Posterior cingulate gyrus (tissue), 11 donors: ENCODE measurements at regions not wholly inside any gene's neighbourhood (a gene's known extent, or its start where the extent isn't known, plus 50 kb on each side); places are given as distances from the start of the nearest gene placed in this dataset.

Source experiments
- DNase-seq, 10 donors: peaks; one replicate each; pipeline versions ENCODE4 v3.0.0 to v3.0.0-alpha.2; 2020 to 2021; ENCODE audit warnings: mixed read lengths in 3 of 10
- intact Hi-C: fragments of 100-400 bp; cut with DNase I; formaldehyde crosslinking; loops from one replicate; pipeline ENCODE4 v1.15.1; 2023

- DNase-seq = no peak
These were observed 232.4 kb downstream of the POSTN start for GRCh38 chr13:37366044-37366770.

GRCh38 chr13:37365496-37365895, 233.1 kb downstream of the POSTN start:
- intact Hi-C loops = no loop called here
- DNase-seq = no peak

More at GRCh38 chr13:37366044-37366770, 232.4 kb downstream of the POSTN start:
- intact Hi-C loops = no loop called here

DNA sequence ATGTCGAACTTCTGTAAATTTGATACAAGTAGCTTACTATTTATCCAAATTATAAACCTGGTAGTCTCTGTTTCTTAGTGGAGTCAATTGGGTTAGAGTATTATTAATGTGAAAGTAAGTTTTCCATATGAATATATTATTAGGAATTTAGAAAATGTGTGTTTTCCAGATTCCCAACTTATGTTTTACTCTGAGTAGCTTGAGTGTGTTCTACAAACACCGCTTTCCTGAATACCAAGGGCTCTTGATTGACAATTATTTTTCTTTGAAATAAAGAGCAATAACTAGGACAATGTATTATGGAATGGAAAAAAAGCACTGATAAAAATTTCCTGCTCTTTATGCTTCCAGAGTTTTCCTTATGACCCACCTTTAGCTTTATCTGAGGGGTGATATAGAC, 233.6 kb downstream of the POSTN start:
- DNase-seq = no peak
- intact Hi-C loops = no loop called here

GRCh38 chr13:37364007-37364406, 234.6 kb downstream of the POSTN start:
- intact Hi-C loops = no loop called here

GRCh38 chr13:37361608-37362007, 237.0 kb downstream of the POSTN start:
- intact Hi-C loops = no loop called here
- no peak for DNase-seq

More at GRCh38 chr13:37364007-37364406, 234.6 kb downstream of the POSTN start:
- DNase-seq = no peak

- intact Hi-C loops = no loop called here
- DNase-seq = no peak
These were observed 238.0 kb downstream of the POSTN start for GRCh38 chr13:37360556-37360955.

DNA sequence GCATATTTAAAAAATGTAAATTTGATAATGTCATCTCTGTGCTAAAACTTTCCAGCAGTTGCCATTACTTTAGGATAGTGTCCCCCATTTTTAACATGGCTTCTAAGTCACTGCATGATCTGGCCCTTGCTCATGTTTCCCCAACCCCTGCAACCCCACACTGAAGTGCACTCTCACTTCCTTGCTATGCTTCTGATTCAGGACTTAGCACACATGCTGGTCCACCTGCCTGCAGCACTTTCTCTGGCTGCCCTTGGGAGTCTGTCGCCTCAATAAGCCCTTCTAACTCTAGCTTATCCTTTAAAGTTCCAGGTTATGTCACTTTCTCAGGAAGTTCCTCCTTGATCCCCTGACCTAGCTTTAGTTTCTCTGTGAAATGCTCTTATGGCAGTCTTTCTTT, 241.0 kb downstream of the POSTN start:
- no peak for DNase-seq
- intact Hi-C loops = no loop called here

DNA sequence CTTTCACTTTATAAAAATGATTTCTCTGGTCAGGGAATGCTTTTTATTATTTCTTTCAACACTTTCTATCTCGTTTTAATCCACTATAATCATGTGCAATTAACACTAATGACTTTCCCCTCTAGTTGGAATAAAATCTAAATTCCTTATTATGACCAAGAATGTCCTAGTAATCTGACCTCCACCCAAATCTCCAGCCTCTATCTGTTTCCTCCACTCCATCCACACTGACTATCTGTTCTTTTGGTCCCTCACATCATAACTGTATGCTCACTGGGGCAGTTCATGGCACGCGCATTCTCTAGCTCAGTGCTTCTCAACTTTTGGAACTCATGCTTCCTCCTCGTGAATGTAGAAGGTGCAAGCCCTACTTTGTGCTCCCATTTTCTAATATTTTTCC, 244.7 kb downstream of the POSTN start:
- intact Hi-C loops = no loop called here
- no peak for DNase-seq

DNA sequence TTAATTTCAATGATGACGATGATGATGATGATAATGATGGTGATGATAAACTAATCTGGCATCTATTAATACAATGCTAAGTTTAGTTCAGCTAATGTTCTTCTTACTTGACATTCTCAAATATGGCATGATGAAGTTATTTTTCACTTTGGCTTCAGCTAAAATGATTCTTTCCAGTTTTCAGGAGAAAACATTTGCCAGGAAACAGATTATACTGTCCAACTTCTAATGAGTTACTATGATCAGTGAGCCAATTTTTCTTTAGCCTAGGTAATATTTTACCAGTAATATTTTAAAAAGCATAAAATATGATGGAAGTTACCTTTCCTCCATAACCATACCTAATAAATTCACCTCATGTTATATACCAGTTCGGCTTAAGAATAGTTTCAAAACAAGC, 245.7 kb upstream of the CSNK1A1L start:
- intact Hi-C loops = no loop called here
- no peak for DNase-seq

GRCh38 chr13:37349916-37350315, 244.5 kb upstream of the CSNK1A1L start:
- intact Hi-C loops = no loop called here
- DNase-seq = no peak

DNA sequence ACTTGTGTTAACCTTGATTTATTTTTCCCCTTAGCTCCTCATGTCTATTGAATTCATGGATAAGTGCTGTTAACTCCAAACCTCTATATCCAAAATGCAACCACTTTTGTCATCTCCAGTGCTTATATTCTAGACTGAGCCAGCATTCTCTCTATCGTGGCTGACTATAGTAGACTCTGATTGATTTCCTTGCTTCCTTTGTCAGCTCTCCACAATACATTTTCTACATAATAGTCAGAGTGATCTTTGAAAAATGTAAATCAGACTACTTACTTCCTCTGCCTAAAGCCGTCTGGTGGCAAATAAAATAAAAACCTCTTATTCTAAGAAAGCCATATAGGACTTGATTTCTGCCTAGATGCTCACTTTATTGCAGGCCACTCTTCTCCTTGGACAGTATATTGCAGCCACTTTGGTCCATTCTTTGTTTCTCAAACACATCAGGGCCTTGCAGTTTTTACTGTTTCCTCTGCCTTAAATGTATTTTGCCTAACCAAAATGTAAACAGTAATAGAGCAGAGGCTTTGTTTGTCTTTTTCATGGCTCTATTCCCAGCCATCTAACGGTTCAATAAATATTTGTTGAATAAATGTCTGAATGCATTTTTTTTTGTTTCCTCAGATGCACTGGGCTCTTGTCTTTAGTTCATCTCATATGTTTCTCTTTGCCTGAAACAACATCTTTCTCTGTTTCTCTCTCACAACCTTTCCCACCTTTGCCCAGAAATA, 243.6 kb upstream of the CSNK1A1L start:
- intact Hi-C loops = no loop called here

DNA sequence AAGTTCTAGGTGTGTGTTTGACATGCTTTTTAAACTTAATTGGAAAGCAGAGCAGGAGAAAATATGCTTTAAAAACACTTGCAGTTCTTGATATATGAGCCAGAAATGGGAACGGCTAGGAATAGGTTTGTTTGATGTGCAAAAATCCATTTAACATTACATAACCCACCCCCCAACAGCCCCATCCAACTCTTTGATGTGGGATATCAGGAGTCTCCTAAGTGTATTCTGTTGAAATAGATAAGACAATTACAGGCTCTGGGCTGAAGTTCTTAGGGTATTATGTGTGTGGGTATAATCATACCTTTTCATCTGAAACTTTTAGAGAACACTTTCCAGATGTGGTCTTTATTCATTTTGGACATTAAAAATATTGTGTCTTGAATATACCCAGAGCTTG, 240.4 kb upstream of the CSNK1A1L start:
- no peak for DNase-seq
- intact Hi-C loops = no loop called here

More for the DNA sequence above, 243.6 kb upstream of the CSNK1A1L start:
- DNase-seq = no peak

GRCh38 chr13:37345391-37345790, 239.9 kb upstream of the CSNK1A1L start:
- DNase-seq = no peak
- intact Hi-C loops = no loop called here

DNA sequence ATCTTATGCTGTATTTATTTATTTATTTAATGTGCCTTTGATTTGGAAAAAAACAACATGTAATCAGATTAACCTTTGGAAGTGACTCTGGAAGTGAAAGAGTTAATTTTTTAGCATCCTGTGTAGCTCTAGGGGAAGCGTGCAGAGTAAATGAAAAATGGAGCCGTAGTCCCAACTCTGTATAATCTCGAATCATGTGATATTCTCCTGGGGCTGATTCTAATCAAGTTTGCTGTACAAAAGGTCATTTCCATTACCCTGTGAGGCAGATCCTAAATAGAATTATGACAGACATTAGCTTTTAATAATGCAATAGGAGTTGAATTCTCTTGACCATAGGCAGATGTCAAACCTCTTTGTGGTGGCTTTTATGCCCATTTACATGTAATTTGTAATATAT, 238.6 kb upstream of the CSNK1A1L start:
- intact Hi-C loops = no loop called here
- no peak for DNase-seq

DNA sequence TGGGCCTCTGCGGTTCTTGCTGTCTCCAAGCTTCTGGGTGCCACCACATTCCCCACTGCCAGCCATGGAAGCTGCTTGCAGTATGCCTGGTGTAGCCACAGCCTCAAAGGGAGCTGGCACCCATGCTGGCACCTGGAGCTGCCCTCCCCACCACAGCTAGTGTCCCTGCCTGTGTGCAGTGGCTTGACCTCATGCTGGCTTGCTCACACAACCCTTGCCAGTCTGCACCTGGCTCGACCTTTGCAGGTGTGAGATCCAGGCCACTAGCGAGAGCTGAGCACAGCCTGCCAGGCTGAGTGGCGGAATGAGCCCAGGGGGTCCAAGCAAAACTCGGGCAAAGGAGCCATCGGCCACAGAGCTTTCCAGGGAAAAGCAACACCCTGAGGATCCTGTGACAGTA, 236.7 kb upstream of the CSNK1A1L start:
- DNase-seq = peak in 2 of 10 donors; percentile 66 to 70
- intact Hi-C loops = no loop called here

DNA sequence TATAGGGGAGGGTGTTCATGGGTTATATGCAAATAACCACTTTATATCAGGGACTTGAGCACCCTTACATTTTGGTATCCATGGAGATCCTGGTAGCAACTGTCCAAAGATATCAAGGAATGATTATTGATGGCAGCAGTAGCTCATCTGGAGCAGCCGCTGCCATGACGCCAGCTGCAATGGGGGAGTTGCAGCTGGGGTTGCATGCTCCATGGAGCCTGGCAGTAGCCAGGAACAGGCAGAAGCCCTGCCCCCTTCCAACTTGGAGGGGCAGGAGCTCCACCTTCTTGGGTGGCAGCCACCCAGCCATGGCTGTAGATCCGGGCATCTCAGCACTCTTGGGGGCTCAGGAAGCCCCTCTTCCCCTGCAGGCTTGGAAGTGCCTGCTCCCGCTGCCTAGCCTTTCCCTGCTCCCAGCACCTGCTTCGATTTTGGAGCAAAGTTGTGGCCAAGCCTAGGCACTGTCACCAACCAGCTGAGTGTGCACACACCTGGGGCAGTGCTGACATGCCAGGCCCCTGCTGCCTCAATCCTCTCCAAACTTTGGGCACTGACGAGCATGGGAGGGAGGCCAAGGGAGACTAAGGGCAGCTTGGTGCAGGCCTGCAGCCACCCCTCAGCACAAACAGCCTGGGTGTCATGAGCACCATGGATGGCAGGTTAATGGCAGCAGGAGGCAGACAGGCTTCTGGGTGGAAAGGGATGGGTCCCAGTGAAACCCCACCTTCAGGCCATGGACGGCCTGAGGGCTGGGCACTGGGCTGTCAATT, 235.6 kb upstream of the CSNK1A1L start:
- DNase-seq = peak in 2 of 10 donors; percentile 10 to 76
- intact Hi-C loops = no loop called here

GRCh38 chr13:37339386-37339735, 233.9 kb upstream of the CSNK1A1L start:
- intact Hi-C loops = no loop called here
- no peak for DNase-seq

DNA sequence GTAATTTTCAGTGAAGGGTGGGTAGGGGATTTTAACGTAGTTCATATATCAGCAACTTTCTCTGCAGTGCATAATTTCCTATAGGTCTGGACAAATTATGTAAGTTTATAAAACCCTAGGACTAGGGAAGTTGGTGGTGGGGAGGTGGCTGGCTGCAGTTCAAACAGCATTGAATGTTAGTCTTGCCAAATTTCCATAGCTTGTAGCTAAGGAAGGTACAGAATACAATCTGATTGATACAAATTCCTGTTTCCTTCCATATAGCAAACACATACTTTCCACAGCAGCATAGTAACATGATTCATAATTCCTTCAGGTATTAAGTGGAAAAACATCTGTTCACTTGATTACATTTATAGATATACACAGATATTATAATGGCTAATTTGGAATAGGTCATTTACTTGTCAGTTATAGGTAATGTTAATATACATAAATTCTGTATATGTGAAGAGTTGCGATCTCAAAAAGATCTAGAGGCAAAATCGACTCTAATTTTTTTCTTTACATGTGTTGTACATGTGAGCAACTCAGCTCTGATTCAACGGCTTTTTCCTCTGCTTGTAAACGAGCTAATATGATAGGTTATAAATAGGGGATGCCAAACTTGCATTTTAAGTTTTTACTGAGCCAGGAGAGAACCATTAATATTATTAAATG, 233.4 kb upstream of the CSNK1A1L start:
- intact Hi-C loops = no loop called here
- no peak for DNase-seq

GRCh38 chr13:37326334-37326733, 220.9 kb upstream of the CSNK1A1L start:
- DNase-seq = no peak
- intact Hi-C loops = no loop called here

DNA sequence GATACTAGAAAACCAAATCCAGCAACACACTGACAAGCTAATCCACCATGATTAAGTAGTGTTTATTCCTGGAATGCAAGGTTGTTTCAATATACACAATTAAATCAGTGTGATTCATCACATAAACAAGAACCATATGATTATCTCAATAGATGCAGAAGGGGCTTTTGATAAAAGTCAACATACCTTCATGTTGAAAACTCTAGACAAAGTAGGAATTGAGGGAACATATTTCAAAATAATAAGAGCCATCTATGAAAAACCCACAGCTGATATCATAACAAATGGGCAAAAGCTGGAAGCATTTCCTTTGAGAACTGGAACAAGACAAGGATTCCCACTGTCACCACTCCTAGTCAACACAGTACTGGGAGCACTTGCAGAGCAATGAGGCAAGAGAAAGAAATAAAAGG, 213.6 kb upstream of the CSNK1A1L start:
- DNase-seq = no peak
- intact Hi-C loops = no loop called here

- intact Hi-C loops = no loop called here
- peak in 2 of 10 donors; percentile 45 to 80 for DNase-seq
These were observed 211.5 kb upstream of the CSNK1A1L start for GRCh38 chr13:37316935-37317334.
